ENCODE measurements at regions not wholly inside any gene's neighbourhood (a gene's known extent, or its start where the extent isn't known, plus 50 kb on each side); places are given as distances from the start of the nearest gene placed in this dataset.

DNA sequence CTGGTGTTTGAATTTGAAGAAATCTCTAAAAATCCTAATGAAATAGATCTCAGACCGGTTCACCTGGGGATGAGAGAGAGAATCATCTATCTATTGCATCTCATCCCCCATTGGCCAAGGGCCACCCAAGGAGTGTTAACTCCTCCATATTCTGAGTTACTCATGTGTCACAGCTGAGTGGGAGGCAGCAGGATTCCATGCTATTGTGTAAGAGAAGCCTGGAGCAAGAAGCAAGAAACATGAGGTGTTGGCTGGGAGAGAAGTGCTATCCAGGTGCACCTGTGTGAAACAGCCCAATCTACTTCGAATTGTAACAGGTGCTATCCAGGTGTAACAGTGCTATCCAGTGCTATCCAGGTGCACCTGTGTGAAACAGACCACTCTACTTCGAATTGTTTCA, 150.3 kb upstream of the MAOA start:
- H3K36me3 Mint-ChIP-seq: no peaks in the 10 kb centered on the region
- no peaks in the 10 kb centered on the region for H3K9me3 Mint-ChIP-seq (ENCODE audit: low read depth)
- no peak for DNase-seq
- no peak overlapping the region for H3K27ac Mint-ChIP-seq
- peaks cover 4% of the 10 kb centered on the region for H3K4me1 Mint-ChIP-seq
- ATAC-seq: no peak
- H3K4me3 Mint-ChIP-seq: no peak overlapping the region
- CTCF ChIA-PET: no interaction called here
- H3K27me3 Mint-ChIP-seq: no peaks in the 10 kb centered on the region

DNA sequence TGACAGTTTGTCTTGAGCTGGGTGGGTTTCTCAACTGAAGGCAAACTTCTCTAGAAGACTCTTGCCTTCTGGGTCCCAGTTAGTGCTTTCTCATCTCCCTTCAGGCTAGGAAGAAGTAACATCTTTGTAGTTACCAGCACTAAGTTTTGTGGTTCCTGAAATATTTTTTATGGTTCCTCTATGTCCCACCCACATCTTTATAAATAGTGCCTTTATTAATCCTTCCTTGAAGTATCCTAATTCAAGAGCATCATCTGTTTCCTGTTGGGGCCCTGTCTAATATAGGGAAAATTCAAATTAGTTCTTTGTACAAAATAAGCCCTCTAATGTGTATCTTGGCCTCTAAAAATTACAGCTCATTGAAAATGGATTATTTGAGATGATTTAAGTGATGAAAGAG, 147.4 kb upstream of the MAOA start:
- H3K27ac Mint-ChIP-seq: no peak overlapping the region
- CTCF ChIA-PET: no interaction called here
- no peak for ATAC-seq
- H3K36me3 Mint-ChIP-seq: no peaks in the 10 kb centered on the region
- no peaks in the 10 kb centered on the region for H3K27me3 Mint-ChIP-seq
- no peak for DNase-seq
- no peaks in the 10 kb centered on the region for H3K9me3 Mint-ChIP-seq (ENCODE audit: low read depth)
- H3K4me3 Mint-ChIP-seq: no peak overlapping the region
- no peaks in the 10 kb centered on the region for H3K4me1 Mint-ChIP-seq

DNA sequence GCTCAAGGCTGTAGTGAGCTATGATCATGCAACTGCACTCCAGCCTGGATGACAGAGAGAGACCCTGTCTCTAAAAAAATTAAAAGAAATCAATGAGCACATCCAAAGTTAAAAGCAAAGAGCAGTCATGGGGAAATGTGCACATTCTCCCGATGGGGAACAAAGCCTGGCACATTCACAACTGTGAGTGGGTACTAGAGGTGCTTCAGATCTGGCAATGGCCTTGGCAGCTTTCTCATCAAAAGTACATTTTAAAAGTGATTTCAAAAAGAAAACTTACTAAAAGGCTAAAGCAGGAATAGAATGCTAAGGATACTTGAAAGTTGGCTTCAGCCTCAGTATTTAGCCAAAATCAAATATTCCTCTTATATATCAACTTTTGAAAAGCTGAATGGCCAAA, 145.9 kb upstream of the MAOA start:
- ATAC-seq (no peak), DNase-seq (no peak)
- CTCF ChIA-PET: no interaction called here
- H3K9me3 Mint-ChIP-seq (ENCODE audit: low read depth): no peaks in the 10 kb centered on the region
- H3K27ac Mint-ChIP-seq: no peak overlapping the region
- no peaks in the 10 kb centered on the region for H3K27me3 Mint-ChIP-seq
- no peaks in the 10 kb centered on the region for H3K36me3 Mint-ChIP-seq
- peaks cover 2% of the 10 kb centered on the region for H3K4me1 Mint-ChIP-seq
- no peak overlapping the region for H3K4me3 Mint-ChIP-seq

DNA sequence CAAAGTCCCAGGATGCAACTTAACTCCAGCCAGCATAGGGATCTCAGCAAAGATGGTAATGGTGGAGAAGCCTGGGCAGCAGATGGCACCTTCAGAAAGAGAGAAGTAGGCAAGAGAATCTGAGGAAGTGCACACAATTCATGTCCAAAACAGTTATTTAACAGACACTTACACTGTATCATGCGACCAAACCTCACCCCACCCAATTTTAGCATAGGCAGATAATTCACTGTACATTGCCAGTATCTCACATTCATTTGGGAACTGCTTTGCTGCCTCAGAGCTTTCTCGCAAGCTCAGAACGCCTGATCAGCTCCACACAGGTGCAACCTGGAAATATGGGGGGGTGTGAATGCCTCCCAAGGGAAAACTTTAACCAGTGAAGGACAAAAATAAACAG, 143.0 kb upstream of the MAOA start:
- H3K4me3 Mint-ChIP-seq: no peak overlapping the region
- CTCF ChIA-PET: no interaction called here
- no peaks in the 10 kb centered on the region for H3K9me3 Mint-ChIP-seq (ENCODE audit: low read depth)
- DNase-seq (no peak), ATAC-seq (no peak)
- H3K27ac Mint-ChIP-seq: no peak overlapping the region
- no peaks in the 10 kb centered on the region for H3K36me3 Mint-ChIP-seq
- peaks cover 2% of the 10 kb centered on the region for H3K4me1 Mint-ChIP-seq
- no peaks in the 10 kb centered on the region for H3K27me3 Mint-ChIP-seq

DNA sequence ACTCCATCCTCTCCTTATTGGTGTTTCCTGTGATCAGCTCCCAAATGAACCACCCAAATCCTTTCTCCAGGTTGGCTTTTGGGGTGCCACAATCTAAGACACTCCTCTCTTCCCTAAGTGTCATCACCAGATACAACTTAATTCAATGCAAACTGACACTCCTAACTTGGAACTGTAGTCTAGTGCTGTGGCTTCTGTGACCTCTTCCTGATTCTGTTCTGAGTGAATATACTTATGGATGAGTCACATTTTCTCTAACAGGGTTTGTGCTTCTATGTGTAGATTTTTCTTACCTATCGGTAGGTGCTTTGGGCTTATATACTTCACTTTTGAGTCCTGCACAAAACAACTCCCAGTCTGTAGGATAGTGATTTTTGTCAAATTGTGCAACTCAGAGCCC, 141.3 kb upstream of the MAOA start:
- ATAC-seq: peak; percentile 53
- H3K9me3 Mint-ChIP-seq (ENCODE audit: low read depth): no peaks in the 10 kb centered on the region
- H3K4me1 Mint-ChIP-seq: peaks cover 2% of the 10 kb centered on the region
- no peak overlapping the region for H3K4me3 Mint-ChIP-seq
- CTCF ChIA-PET: no interaction called here
- DNase-seq: no peak
- H3K36me3 Mint-ChIP-seq: no peaks in the 10 kb centered on the region
- no peaks in the 10 kb centered on the region for H3K27me3 Mint-ChIP-seq
- no peak overlapping the region for H3K27ac Mint-ChIP-seq

DNA sequence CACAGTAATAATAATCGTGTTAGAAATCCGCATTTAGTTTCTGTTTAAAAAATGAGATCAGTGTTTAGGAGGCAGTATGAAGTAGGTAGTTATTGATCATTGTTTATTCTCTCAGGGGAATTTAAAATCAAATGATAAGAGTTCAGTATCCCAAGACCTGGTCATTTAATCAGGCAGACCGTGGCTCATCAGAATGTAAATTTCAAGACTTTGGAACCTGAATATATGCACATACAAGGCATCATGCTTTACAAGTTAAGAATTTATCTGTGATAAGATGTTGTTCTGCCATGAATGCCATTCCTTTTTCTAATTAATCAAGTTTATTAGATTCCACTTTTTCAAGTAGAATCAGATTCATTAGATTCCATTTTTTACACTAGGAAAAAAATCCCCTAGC, 133.5 kb upstream of the MAOA start:
- no peak overlapping the region for H3K27ac Mint-ChIP-seq
- no peak overlapping the region for H3K4me3 Mint-ChIP-seq
- no peaks in the 10 kb centered on the region for H3K4me1 Mint-ChIP-seq
- CTCF ChIA-PET: no interaction called here
- no peaks in the 10 kb centered on the region for H3K9me3 Mint-ChIP-seq (ENCODE audit: low read depth)
- no peaks in the 10 kb centered on the region for H3K36me3 Mint-ChIP-seq
- DNase-seq (no peak), ATAC-seq (no peak)
- H3K27me3 Mint-ChIP-seq: no peaks in the 10 kb centered on the region

DNA sequence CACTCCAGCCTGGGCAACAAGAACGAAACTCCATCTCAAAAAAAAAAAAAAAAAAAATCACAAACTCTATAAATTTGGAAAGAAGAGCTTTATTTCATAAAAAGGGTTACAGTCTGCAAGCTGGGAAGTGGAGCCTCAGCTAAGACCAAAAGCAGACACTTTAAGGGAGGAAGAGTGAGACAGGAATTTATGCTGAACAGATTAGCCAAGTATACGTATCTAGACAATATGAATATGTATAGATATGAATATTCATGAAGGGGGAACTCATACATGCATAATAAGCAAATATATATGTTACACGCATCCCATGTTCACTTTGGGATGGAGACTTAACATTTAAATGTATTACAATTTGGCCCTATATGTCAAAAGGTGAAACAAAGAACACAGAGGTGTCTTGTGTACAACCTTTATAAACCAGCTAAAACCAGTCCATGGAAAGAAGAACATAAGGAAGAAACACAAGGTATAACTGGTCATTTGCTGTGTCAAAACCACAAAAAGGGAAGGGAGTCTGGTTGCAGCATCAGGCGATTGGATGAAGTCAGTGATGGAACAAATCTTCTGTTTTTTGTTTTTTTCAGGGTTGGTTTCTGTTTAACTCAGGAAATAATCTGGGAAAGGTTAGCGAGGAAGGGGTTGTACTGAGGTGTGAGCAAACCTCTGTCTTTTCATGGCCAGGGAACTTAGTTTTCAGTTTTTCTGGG, 130.0 kb upstream of the MAOA start:
- CTCF ChIA-PET: no interaction called here
- Mint-ChIP-seq H3K36me3 (no peaks in the 10 kb centered on the region), H3K9me3 (ENCODE audit: low read depth) (no peaks in the 10 kb centered on the region), H3K27me3 (no peaks in the 10 kb centered on the region), H3K4me3 (no peak overlapping the region), H3K4me1 (no peaks in the 10 kb centered on the region), H3K27ac (no peak overlapping the region)
- no peak for ATAC-seq
- DNase-seq: no peak

DNA sequence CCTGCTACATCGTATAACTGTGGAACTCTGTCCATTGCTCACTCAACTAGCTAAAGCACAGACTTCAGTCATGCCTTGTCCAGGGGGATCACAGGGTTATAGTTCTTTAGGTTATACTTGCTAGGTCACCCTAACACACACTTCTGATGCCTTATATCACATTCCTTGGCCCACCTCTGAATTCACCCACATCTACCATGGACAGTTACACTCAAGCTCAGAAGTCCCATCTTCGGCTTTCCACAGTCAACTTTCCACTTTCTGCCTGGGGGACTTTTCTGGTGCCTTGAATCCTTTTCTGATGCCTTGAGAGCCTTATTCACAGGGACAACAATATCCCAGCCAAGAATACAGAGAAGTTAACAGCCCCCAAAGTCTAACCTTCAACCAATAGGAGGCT, 129.2 kb upstream of the MAOA start:
- CTCF ChIA-PET: no interaction called here
- Mint-ChIP-seq H3K27me3 (no peaks in the 10 kb centered on the region), H3K4me3 (no peak overlapping the region), H3K27ac (no peak overlapping the region), H3K9me3 (ENCODE audit: low read depth) (no peaks in the 10 kb centered on the region), H3K4me1 (peaks cover 4% of the 10 kb centered on the region), H3K36me3 (no peaks in the 10 kb centered on the region)
- ATAC-seq (no peak), DNase-seq (no peak)

DNA sequence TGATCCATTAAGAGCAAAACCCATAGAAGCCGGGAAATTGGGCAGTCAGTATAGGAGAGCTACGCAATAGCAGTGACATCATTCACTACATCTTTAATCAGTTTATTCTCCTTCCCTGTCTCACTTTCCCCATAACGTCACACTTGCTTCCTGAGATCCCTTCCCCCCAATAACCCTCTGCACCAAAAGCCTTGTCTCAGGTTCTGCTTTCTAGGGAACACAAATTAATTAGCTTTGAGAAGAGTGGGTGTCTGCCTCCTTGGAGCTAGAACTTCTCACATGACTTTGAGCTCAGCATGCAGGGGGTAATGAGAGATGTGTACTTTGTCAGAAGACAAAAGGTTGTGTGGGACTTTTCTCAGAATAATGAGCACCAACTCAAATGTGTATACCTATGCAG, 128.3 kb upstream of the MAOA start:
- Mint-ChIP-seq H3K27ac (no peak overlapping the region), H3K9me3 (ENCODE audit: low read depth) (no peaks in the 10 kb centered on the region), H3K36me3 (no peaks in the 10 kb centered on the region), H3K4me3 (no peak overlapping the region), H3K27me3 (no peaks in the 10 kb centered on the region), H3K4me1 (peaks cover 4% of the 10 kb centered on the region)
- ATAC-seq: no peak
- CTCF ChIA-PET: no interaction called here
- no peak for DNase-seq

DNA sequence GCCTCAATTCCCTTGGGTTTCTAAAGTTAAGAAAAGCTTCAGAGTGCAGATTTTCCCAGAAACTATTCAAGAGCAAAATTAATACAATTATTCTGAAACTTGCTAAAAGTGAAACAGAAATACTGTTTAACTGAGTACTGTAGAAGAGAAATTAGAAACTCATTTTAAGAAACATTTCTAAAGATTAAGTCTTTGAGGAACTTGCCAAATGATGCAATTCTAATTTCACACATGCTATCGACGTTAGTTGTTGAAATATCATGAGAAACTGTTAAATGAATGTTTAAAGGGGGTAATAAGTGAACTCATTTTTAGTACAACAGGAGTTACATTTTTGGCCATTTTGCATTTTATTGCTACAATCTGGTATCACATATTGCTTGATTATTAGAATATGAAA, 125.3 kb upstream of the MAOA start:
- DNase-seq: no peak
- CTCF ChIA-PET: no interaction called here
- H3K36me3 Mint-ChIP-seq: no peaks in the 10 kb centered on the region

DNA sequence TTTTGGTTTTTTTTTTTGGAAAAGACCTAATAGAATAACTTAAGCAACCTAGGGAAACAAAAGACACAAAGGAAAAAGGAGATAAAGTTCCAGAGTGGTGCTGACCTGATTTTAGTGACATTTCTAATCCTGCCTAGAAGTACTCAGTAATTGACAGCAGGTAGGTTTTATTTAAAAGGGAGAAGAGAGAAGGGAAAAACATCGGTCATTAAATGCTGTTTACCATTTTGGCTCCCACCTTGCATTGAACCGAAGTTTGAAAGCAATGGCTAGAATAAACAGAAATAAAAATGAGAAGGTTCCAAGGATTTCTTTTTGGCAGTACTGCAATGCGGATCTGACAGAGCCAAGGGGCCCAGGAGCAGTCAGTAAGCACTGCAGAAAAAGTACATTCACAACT, 115.8 kb upstream of the MAOA start:
- Mint-ChIP-seq H3K27ac (no peak overlapping the region), H3K36me3 (no peaks in the 10 kb centered on the region), H3K27me3 (no peaks in the 10 kb centered on the region), H3K4me1 (no peaks in the 10 kb centered on the region), H3K9me3 (ENCODE audit: low read depth) (no peaks in the 10 kb centered on the region), H3K4me3 (no peak overlapping the region)
- DNase-seq (no peak), ATAC-seq (no peak)
- CTCF ChIA-PET: no interaction called here

More for the DNA sequence above, 125.3 kb upstream of the MAOA start:
- no peak overlapping the region for H3K27ac Mint-ChIP-seq
- no peak overlapping the region for H3K4me3 Mint-ChIP-seq
- H3K27me3 Mint-ChIP-seq: no peaks in the 10 kb centered on the region
- peaks cover 4% of the 10 kb centered on the region for H3K4me1 Mint-ChIP-seq
- H3K9me3 Mint-ChIP-seq (ENCODE audit: low read depth): peaks cover 5% of the 10 kb centered on the region
- no peak for ATAC-seq

DNA sequence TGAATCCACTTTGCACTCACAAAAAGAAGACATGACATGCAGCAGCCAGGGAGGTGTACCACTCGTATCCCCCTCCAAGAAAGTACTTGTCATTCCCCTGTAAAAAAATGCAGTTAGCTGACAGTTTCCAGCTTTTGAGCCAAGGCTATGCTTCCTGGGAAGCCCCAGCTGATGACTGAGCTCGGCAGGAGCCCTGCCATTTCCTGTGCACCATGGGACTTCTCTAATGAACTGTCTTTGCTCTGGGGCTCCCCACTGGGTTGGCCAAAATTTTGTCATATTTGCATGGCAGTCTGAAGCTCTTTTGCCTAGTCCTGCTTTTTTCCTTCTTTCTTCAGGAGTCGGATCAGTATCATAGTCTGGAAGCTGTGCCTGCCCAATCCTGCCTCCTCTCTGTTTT, 104.5 kb upstream of the MAOA start:
- H3K27me3 Mint-ChIP-seq: no peaks in the 10 kb centered on the region
- no peak overlapping the region for H3K27ac Mint-ChIP-seq
- CTCF ChIA-PET: interaction anchor here (1.2 kb wide), 1 partner anchor 200 kb away, joined by 3 read pairs; no protein-coding TSS in a partner anchor
- ATAC-seq: no peak
- peaks cover 2% of the 10 kb centered on the region for H3K4me1 Mint-ChIP-seq
- no peaks in the 10 kb centered on the region for H3K36me3 Mint-ChIP-seq
- no peak overlapping the region for H3K4me3 Mint-ChIP-seq
- no peaks in the 10 kb centered on the region for H3K9me3 Mint-ChIP-seq (ENCODE audit: low read depth)
- DNase-seq: no peak

DNA sequence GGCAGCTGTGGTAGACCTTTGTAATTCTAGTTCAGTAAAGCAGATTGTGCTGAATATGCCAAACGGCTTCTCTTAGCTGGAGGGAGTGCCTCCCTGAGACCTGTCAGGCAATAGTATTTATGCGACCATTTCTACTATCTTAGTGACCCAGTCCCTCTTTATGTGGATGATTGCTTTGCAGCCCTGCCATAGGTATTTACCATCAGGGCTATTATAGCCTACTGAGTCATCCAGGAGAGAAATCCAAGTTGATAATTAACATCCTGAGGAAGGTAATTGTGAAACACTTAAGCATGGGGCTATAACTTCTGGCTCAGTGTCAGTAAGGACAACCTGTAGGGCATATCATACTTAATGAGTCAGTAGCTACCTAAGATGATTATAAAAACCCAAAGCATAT, 103.9 kb upstream of the MAOA start:
- Mint-ChIP-seq H3K9me3 (ENCODE audit: low read depth) (no peaks in the 10 kb centered on the region), H3K27ac (no peak overlapping the region), H3K4me1 (peaks cover 2% of the 10 kb centered on the region), H3K4me3 (no peak overlapping the region), H3K36me3 (no peaks in the 10 kb centered on the region), H3K27me3 (no peaks in the 10 kb centered on the region)
- CTCF ChIA-PET: interaction anchor here (1.2 kb wide), 1 partner anchor 200 kb away, joined by 3 read pairs; no protein-coding TSS in a partner anchor
- DNase-seq: no peak
- ATAC-seq: no peak

DNA sequence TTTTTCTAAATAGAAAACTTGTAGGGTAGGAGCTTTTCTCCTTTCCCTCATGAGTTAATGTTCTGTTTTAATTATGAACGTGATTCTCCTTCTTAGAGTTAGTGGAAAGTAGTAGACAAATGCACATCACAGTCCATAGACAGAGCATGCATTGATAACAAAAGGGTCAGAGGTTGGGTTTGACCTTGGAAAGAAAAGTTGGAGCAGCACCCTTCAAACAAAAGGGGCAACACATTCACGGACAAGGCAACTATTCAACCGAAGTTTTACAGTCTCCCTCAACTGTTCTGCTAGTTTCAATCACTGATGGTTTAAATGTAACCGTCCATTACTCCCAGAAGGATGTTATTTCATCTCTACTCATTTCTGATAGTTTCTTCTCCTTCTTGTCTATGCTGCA, 103.4 kb upstream of the MAOA start:
- H3K27ac Mint-ChIP-seq: no peak overlapping the region
- no peak overlapping the region for H3K4me3 Mint-ChIP-seq
- ATAC-seq: no peak
- no peaks in the 10 kb centered on the region for H3K36me3 Mint-ChIP-seq
- CTCF ChIA-PET: interaction anchor here (1.2 kb wide), 1 partner anchor 199 kb away, joined by 3 read pairs; no protein-coding TSS in a partner anchor
- DNase-seq: no peak
- H3K27me3 Mint-ChIP-seq: no peaks in the 10 kb centered on the region
- H3K9me3 Mint-ChIP-seq (ENCODE audit: low read depth): no peaks in the 10 kb centered on the region
- peaks cover 2% of the 10 kb centered on the region for H3K4me1 Mint-ChIP-seq

DNA sequence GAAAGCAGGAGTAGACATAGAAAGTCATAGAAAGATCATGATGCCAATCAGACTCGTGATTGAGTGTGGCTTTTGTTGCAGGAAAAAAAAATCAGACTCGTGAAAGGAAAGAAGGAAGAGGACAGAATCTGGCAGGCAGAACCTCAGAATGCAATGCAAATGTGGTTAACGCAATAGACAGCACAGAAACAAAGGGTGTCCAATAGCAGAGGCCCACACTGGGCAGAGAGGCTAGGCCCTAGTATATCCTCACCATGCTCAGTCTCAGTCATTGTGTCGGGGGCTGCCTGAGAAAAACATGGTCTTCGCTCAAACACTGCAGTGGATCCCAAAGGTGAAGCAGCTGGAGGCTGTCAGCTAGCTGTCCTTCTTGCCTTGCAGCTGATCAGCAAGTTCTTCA, 102.8 kb upstream of the MAOA start:
- Mint-ChIP-seq H3K27ac (no peak overlapping the region), H3K4me3 (no peak overlapping the region), H3K36me3 (no peaks in the 10 kb centered on the region), H3K27me3 (no peaks in the 10 kb centered on the region), H3K4me1 (peaks cover 3% of the 10 kb centered on the region), H3K9me3 (ENCODE audit: low read depth) (no peaks in the 10 kb centered on the region)
- DNase-seq: no peak
- CTCF ChIA-PET: interaction anchor here (1.3 kb wide), 1 partner anchor 204 kb away, joined by 3 read pairs; no protein-coding TSS in a partner anchor
- no peak for ATAC-seq
